Sciatic nerve (tissue), 2 donors: ENCODE measurements at regions not wholly inside any gene's neighbourhood (a gene's known extent, or its start where the extent isn't known, plus 50 kb on each side); places are given as distances from the start of the nearest gene placed in this dataset.
"Not testable (repeated sequence)": the region's sequence is repeated elsewhere in the genome, so short reads cannot be mapped to it uniquely, and the experiment has no call there.

Experiments used
- ATAC-seq: fragments of 200-7000 bp; cut with Tn5 transposase; one replicate; pipeline ENCODE4 v1.9.1; 2020; ENCODE audit warnings: mild to moderate bottlenecking, moderate library complexity
- DNase-seq: peaks from one replicate; pipeline ENCODE4 v3.0.0-alpha.2; 2020; ENCODE audit warnings: low spot score
- intact Hi-C: fragments of 100-400 bp; cut with DNase I; formaldehyde crosslinking; loops from one replicate; pipeline ENCODE4 v1.14.2; 2022
- donor health status: DM: no; HTN: no; CAD: no.
- donor health status: DM: no; HTN: no; CAD: no.

DNA sequence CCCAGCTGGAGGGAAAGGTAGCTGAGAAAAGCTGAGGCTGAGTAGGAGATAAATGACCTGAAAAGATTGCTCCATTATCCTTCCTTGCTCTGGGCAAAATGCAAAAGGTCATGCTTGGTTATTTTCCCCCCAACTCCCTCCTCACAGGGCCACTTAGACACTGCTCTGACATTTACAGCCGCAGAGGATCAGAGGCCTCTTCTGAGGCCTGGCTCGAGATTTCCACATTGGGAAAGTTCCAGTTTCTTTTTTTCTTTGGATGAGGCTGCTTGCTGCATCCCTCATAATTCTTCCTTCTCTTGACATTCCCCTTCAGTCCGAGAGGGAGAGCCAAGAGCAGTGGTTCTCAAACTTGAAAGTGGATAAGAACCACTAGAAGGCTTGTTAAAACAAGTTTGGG, 60.1 kb upstream of the HSPA9 start:
- peak; percentile 76 for ATAC-seq
- DNase-seq = peak; percentile 28
- intact Hi-C loops = no loop called here

- ATAC-seq, intact Hi-C loops, DNase-seq: not testable (repeated sequence)
These were observed 59.6 kb upstream of the HSPA9 start for GRCh38 chr5:138634804-138635203.

- peak; percentile 88 for ATAC-seq
- peak; percentile 73 for DNase-seq
- intact Hi-C loops = no loop called here
These were observed 57.8 kb upstream of the HSPA9 start for GRCh38 chr5:138632900-138633489.

- intact Hi-C loops = no loop called here
- DNase-seq (no peak), ATAC-seq (no peak)
These were observed 56.1 kb upstream of the HSPA9 start for GRCh38 chr5:138631096-138631928.

DNA sequence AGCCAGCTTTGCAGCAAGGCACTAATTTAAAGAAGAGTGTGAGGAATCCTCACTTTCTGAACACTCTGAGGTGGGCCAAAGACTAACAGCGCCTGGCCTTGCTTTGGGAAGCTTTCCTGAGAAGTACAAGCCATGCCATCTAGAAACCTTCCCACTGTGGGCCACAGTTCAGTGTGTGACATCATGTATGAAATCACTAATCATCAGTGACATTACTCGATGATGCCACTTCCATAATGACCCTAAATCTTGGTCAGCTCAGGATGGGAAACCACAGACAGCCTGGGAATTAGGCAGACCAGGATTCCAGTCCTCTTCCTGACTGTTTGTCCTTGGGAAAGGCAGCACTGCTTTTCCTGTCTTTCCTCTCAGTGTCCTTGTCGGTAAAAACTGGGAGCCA, 54.2 kb upstream of the HSPA9 start:
- DNase-seq = no peak
- intact Hi-C loops = no loop called here
- no peak for ATAC-seq

- DNase-seq = no peak
- intact Hi-C loops = no loop called here
- no peak for ATAC-seq
These were observed 51.2 kb upstream of the HSPA9 start for GRCh38 chr5:138626333-138626944.

- no peak for DNase-seq
- intact Hi-C loops = no loop called here
- no peak for ATAC-seq
These were observed 49.9 kb upstream of the HSPA9 start for GRCh38 chr5:138625134-138625533.
